Effector memory CD8-positive, alpha-beta T cell (primary cell): ENCODE measurements at regions not wholly inside any gene's neighbourhood (a gene's known extent, or its start where the extent isn't known, plus 50 kb on each side); places are given as distances from the start of the nearest gene placed in this dataset.

Experiments used
- ATAC-seq: fragments of 150-1000 bp; cut with Tn5 transposase; replicated peaks from 2 replicates; pipeline ENCODE4 v1.10.0; 2021; ENCODE audit warnings: mild to moderate bottlenecking, moderate library complexity
- DNase-seq, 3 experiments: peaks; one replicate each; pipeline ENCODE4 v3.0.0; 2021
- H3K27ac Mint-ChIP-seq, 2 donors: one replicate each; pipeline ENCODE4 v1.8.0; 2022; ENCODE audit warnings: mild to moderate bottlenecking in 2 of 2, mixed read lengths in 2 of 2, moderate library complexity in 2 of 2
- H3K27me3 Mint-ChIP-seq, 2 donors: one replicate each; pipeline ENCODE4 v1.8.0; 2022; ENCODE audit warnings: mixed read lengths in 2 of 2
- H3K36me3 Mint-ChIP-seq: one replicate; pipeline ENCODE4 v1.8.0; 2022; ENCODE audit warnings: mild to moderate bottlenecking, moderate library complexity, mixed read lengths; ENCODE audit not compliant: insufficient read depth
- H3K4me1 Mint-ChIP-seq, 2 donors: one replicate each; pipeline ENCODE4 v1.8.0; 2022; ENCODE audit warnings: low read depth in 2 of 2, mixed read lengths in 2 of 2
- H3K4me3 Mint-ChIP-seq, 2 donors: one replicate each; pipeline ENCODE4 v1.8.0; 2022; ENCODE audit warnings: mild to moderate bottlenecking in 2 of 2, mixed read lengths in 2 of 2, moderate library complexity in 2 of 2
- H3K9me3 Mint-ChIP-seq, 2 donors: one replicate each; pipeline ENCODE4 v1.8.0; 2022; ENCODE audit warnings: mixed read lengths in 2 of 2

GRCh38 chr1:229975047-229975446 is 92.0 kb upstream of the GALNT2 start:
- DNase-seq = no peak
- Mint-ChIP-seq H3K36me3 (no peaks in the 10 kb centered on the region), H3K27ac (no peak overlapping the region), H3K27me3 (peaks cover 4 to 33% of the 10 kb centered on the region in 2 donors), H3K4me3 (no peak overlapping the region), H3K9me3 (peaks cover 6 to 10% of the 10 kb centered on the region in 2 donors), H3K4me1 (no peaks in the 10 kb centered on the region)
- ATAC-seq = no peak

GRCh38 chr1:229980009-229980408 is 87.0 kb upstream of the GALNT2 start:
- H3K4me3 Mint-ChIP-seq = no peak overlapping the region
- no peak overlapping the region for H3K27ac Mint-ChIP-seq
- DNase-seq = no peak
- peaks cover 8 to 10% of the 10 kb centered on the region in 2 donors for H3K9me3 Mint-ChIP-seq
- no peak for ATAC-seq
- H3K27me3 Mint-ChIP-seq = peaks cover 49 to 61% of the 10 kb centered on the region in 2 donors
- peaks cover 0 to 2% of the 10 kb centered on the region in 2 donors for H3K4me1 Mint-ChIP-seq
- H3K36me3 Mint-ChIP-seq = no peaks in the 10 kb centered on the region

- ATAC-seq (no peak), DNase-seq (no peak)
- peaks cover 0 to 2% of the 10 kb centered on the region in 2 donors for H3K4me1 Mint-ChIP-seq
- H3K27me3 Mint-ChIP-seq = peaks cover 54 to 57% of the 10 kb centered on the region in 2 donors
- no peak overlapping the region for H3K4me3 Mint-ChIP-seq
- no peak overlapping the region for H3K27ac Mint-ChIP-seq
- peaks cover 0 to 2% of the 10 kb centered on the region in 2 donors for H3K9me3 Mint-ChIP-seq
- no peaks in the 10 kb centered on the region for H3K36me3 Mint-ChIP-seq
These were observed 85.3 kb upstream of the GALNT2 start for GRCh38 chr1:229981736-229982135.

GRCh38 chr1:229984310-229984991 is 82.6 kb upstream of the GALNT2 start:
- ATAC-seq (no peak), DNase-seq (no peak)
- Mint-ChIP-seq H3K27ac (no peak overlapping the region), H3K27me3 (peaks cover 50 to 78% of the 10 kb centered on the region in 2 donors), H3K4me3 (no peak overlapping the region), H3K36me3 (no peaks in the 10 kb centered on the region), H3K9me3 (peaks cover 0 to 2% of the 10 kb centered on the region in 2 donors), H3K4me1 (peaks cover 0 to 2% of the 10 kb centered on the region in 2 donors)

- Mint-ChIP-seq H3K4me3 (no peak overlapping the region), H3K9me3 (peaks cover 0 to 2% of the 10 kb centered on the region in 2 donors), H3K4me1 (peaks cover 0 to 2% of the 10 kb centered on the region in 2 donors), H3K27me3 (peaks cover 45 to 73% of the 10 kb centered on the region in 2 donors), H3K36me3 (no peaks in the 10 kb centered on the region), H3K27ac (no peak overlapping the region)
- no peak for DNase-seq
- no peak for ATAC-seq
These were observed 81.9 kb upstream of the GALNT2 start for GRCh38 chr1:229984992-229985612.

GRCh38 chr1:229985613-229986010 is 81.4 kb upstream of the GALNT2 start:
- ATAC-seq (no peak), DNase-seq (no peak)
- H3K36me3 Mint-ChIP-seq = no peaks in the 10 kb centered on the region
- H3K27me3 Mint-ChIP-seq = peaks cover 40 to 68% of the 10 kb centered on the region in 2 donors
- peaks cover 0 to 2% of the 10 kb centered on the region in 2 donors for H3K4me1 Mint-ChIP-seq
- H3K9me3 Mint-ChIP-seq = peaks cover 0 to 2% of the 10 kb centered on the region in 2 donors
- no peak overlapping the region for H3K27ac Mint-ChIP-seq
- no peak overlapping the region for H3K4me3 Mint-ChIP-seq

GRCh38 chr1:229986737-229987337 is 80.2 kb upstream of the GALNT2 start:
- Mint-ChIP-seq H3K27ac (no peak overlapping the region), H3K9me3 (peaks cover 0 to 2% of the 10 kb centered on the region in 2 donors)

GRCh38 chr1:229987953-229988352 is 79.1 kb upstream of the GALNT2 start:
- H3K27me3 Mint-ChIP-seq = peaks cover 37 to 45% of the 10 kb centered on the region in 2 donors

More at GRCh38 chr1:229986737-229987337, 80.2 kb upstream of the GALNT2 start:
- no peak for DNase-seq
- Mint-ChIP-seq H3K4me3 (no peak overlapping the region), H3K27me3 (peaks cover 36 to 56% of the 10 kb centered on the region in 2 donors), H3K36me3 (no peaks in the 10 kb centered on the region), H3K4me1 (peaks cover 0 to 2% of the 10 kb centered on the region in 2 donors)
- ATAC-seq = no peak

GRCh38 chr1:229988534-229988933 is 78.5 kb upstream of the GALNT2 start:
- H3K4me3 Mint-ChIP-seq = no peak overlapping the region
- H3K27me3 Mint-ChIP-seq = peaks cover 32 to 40% of the 10 kb centered on the region in 2 donors
- H3K4me1 Mint-ChIP-seq = peaks cover 0 to 2% of the 10 kb centered on the region in 2 donors
- ATAC-seq = no peak
- H3K36me3 Mint-ChIP-seq = no peaks in the 10 kb centered on the region
- no peak for DNase-seq
- no peak overlapping the region for H3K27ac Mint-ChIP-seq
- no peaks in the 10 kb centered on the region for H3K9me3 Mint-ChIP-seq

More at GRCh38 chr1:229987953-229988352, 79.1 kb upstream of the GALNT2 start:
- Mint-ChIP-seq H3K4me1 (peaks cover 0 to 2% of the 10 kb centered on the region in 2 donors), H3K9me3 (no peaks in the 10 kb centered on the region), H3K4me3 (no peak overlapping the region), H3K36me3 (no peaks in the 10 kb centered on the region), H3K27ac (no peak overlapping the region)
- DNase-seq = no peak
- no peak for ATAC-seq

GRCh38 chr1:229989591-229990248 is 77.3 kb upstream of the GALNT2 start:
- no peak overlapping the region for H3K27ac Mint-ChIP-seq

GRCh38 chr1:229990326-229990725 is 76.7 kb upstream of the GALNT2 start:
- H3K27ac Mint-ChIP-seq = no peak overlapping the region
- no peaks in the 10 kb centered on the region for H3K4me1 Mint-ChIP-seq
- peaks cover 19 to 35% of the 10 kb centered on the region in 2 donors for H3K27me3 Mint-ChIP-seq
- no peak for ATAC-seq
- no peaks in the 10 kb centered on the region for H3K36me3 Mint-ChIP-seq
- no peaks in the 10 kb centered on the region for H3K9me3 Mint-ChIP-seq
- DNase-seq = no peak
- no peak overlapping the region for H3K4me3 Mint-ChIP-seq

More at GRCh38 chr1:229989591-229990248, 77.3 kb upstream of the GALNT2 start:
- H3K36me3 Mint-ChIP-seq = no peaks in the 10 kb centered on the region
- no peaks in the 10 kb centered on the region for H3K4me1 Mint-ChIP-seq
- H3K4me3 Mint-ChIP-seq = no peak overlapping the region
- no peak for ATAC-seq
- H3K9me3 Mint-ChIP-seq = no peaks in the 10 kb centered on the region
- H3K27me3 Mint-ChIP-seq = peaks cover 25 to 41% of the 10 kb centered on the region in 2 donors
- no peak for DNase-seq

GRCh38 chr1:229991104-229991513 is 75.9 kb upstream of the GALNT2 start:
- no peak for DNase-seq
- H3K27me3 Mint-ChIP-seq = peaks cover 16 to 30% of the 10 kb centered on the region in 2 donors
- no peak overlapping the region for H3K4me3 Mint-ChIP-seq
- no peaks in the 10 kb centered on the region for H3K9me3 Mint-ChIP-seq
- H3K27ac Mint-ChIP-seq = no peak overlapping the region
- ATAC-seq = no peak
- H3K36me3 Mint-ChIP-seq = no peaks in the 10 kb centered on the region
- H3K4me1 Mint-ChIP-seq = no peaks in the 10 kb centered on the region

- Mint-ChIP-seq H3K27me3 (peaks cover 16 to 30% of the 10 kb centered on the region in 2 donors), H3K9me3 (no peaks in the 10 kb centered on the region), H3K4me1 (no peaks in the 10 kb centered on the region), H3K4me3 (no peak overlapping the region), H3K36me3 (no peaks in the 10 kb centered on the region), H3K27ac (no peak overlapping the region)
- DNase-seq = no peak
- no peak for ATAC-seq
These were observed 75.2 kb upstream of the GALNT2 start for GRCh38 chr1:229991724-229992333.
